ENCODE measurements at regions not wholly inside any gene's neighbourhood (a gene's known extent, or its start where the extent isn't known, plus 50 kb on each side); places are given as distances from the start of the nearest gene placed in this dataset.

- Histone ChIP-seq H3K4me1 (ENCODE audit: control insufficient read depth in 4 of 4, insufficient read depth in 4 of 4, low read length in 3 of 4) (no peaks in the 10 kb centered on the region), H3K4me3 (ENCODE audit: low read depth in 1 of 3, low read length in 3 of 3) (no peak overlapping the region), H3K36me3 (ENCODE audit: control insufficient read depth in 4 of 4, insufficient read depth in 3 of 4, low read depth in 1 of 4, low read length in 3 of 4) (no peaks in the 10 kb centered on the region), H3K27me3 (ENCODE audit: control insufficient read depth in 4 of 4, insufficient read depth in 4 of 4, low read length in 3 of 4) (peaks cover 0 to 2% (median 0%) of the 10 kb centered on the region in 4 donors), H3K9me3 (ENCODE audit: control insufficient read depth in 4 of 4, low read length in 3 of 4) (peaks cover 0 to 2% (median 0%) of the 10 kb centered on the region in 4 donors), H3K9ac (ENCODE audit: low read depth in 1 of 2, low read length in 2 of 2) (no peak overlapping the region), H3K27ac (ENCODE audit: low read depth in 1 of 2, low read length in 2 of 2) (no peak overlapping the region)
- no peak for DNase-seq (ENCODE audit: low spot score)
- WGBS = 91% methylated on average over 1 of the region's 1 CpG
- TF ChIP-seq SP1 (IDR thresholded peaks at IDR 0.05) = no peak
These were observed 126.4 kb downstream of the KCNJ2 start for GRCh38 chr17:70295731-70296130.

- no peak for DNase-seq (ENCODE audit: low spot score)
- Histone ChIP-seq H3K27ac (ENCODE audit: low read depth in 1 of 2, low read length in 2 of 2) (no peak overlapping the region), H3K9me3 (ENCODE audit: control insufficient read depth in 4 of 4, low read length in 3 of 4) (peaks cover 0 to 2% (median 0%) of the 10 kb centered on the region in 4 donors), H3K4me1 (ENCODE audit: control insufficient read depth in 4 of 4, insufficient read depth in 4 of 4, low read length in 3 of 4) (no peaks in the 10 kb centered on the region), H3K9ac (ENCODE audit: low read depth in 1 of 2, low read length in 2 of 2) (no peak overlapping the region), H3K4me3 (ENCODE audit: low read depth in 1 of 3, low read length in 3 of 3) (no peak overlapping the region), H3K36me3 (ENCODE audit: control insufficient read depth in 4 of 4, insufficient read depth in 3 of 4, low read depth in 1 of 4, low read length in 3 of 4) (no peaks in the 10 kb centered on the region), H3K27me3 (ENCODE audit: control insufficient read depth in 4 of 4, insufficient read depth in 4 of 4, low read length in 3 of 4) (peaks cover 0 to 2% (median 0%) of the 10 kb centered on the region in 4 donors)
- 73% methylated on average over 2 of the region's 2 CpGs for WGBS
- TF ChIP-seq SP1 (IDR thresholded peaks at IDR 0.05) (no peak), ZBTB33 (IDR thresholded peaks at IDR 0.05) (no peak), FOXA1 (IDR thresholded peaks at IDR 0.05) (no peak), YY1 (IDR thresholded peaks at IDR 0.05) (no peak), TAF1 (conservative IDR thresholded peaks at IDR 0.05) (no peak)
These were observed 127.1 kb downstream of the KCNJ2 start for GRCh38 chr17:70296456-70296855.

GRCh38 chr17:70297397-70297796 is 128.1 kb downstream of the KCNJ2 start:
- H3K4me3 ChIP-seq (ENCODE audit: low read depth in 1 of 3, low read length in 3 of 3) = no peak overlapping the region
- H3K36me3 ChIP-seq (ENCODE audit: control insufficient read depth in 4 of 4, insufficient read depth in 3 of 4, low read depth in 1 of 4, low read length in 3 of 4) = no peaks in the 10 kb centered on the region
- no peaks in the 10 kb centered on the region for H3K4me1 ChIP-seq (ENCODE audit: control insufficient read depth in 4 of 4, insufficient read depth in 4 of 4, low read length in 3 of 4)
- no peak for DNase-seq (ENCODE audit: low spot score)
- peaks cover 0 to 2% (median 0%) of the 10 kb centered on the region in 4 donors for H3K27me3 ChIP-seq (ENCODE audit: control insufficient read depth in 4 of 4, insufficient read depth in 4 of 4, low read length in 3 of 4)
- H3K9me3 ChIP-seq (ENCODE audit: control insufficient read depth in 4 of 4, low read length in 3 of 4) = peaks cover 0 to 2% (median 0%) of the 10 kb centered on the region in 4 donors
- H3K27ac ChIP-seq (ENCODE audit: low read depth in 1 of 2, low read length in 2 of 2) = no peak overlapping the region
- H3K9ac ChIP-seq (ENCODE audit: low read depth in 1 of 2, low read length in 2 of 2) = no peak overlapping the region
- TF ChIP-seq SP1 (IDR thresholded peaks at IDR 0.05) = no peak
- TF ChIP-seq HNF4A (conservative IDR thresholded peaks at IDR 0.05) = no peak
- no peak for TF ChIP-seq MAX (IDR thresholded peaks at IDR 0.05)
- WGBS = 71% methylated on average over 2 of the region's 2 CpGs

GRCh38 chr17:70298929-70299531 is 129.7 kb downstream of the KCNJ2 start:
- Histone ChIP-seq H3K4me3 (ENCODE audit: low read depth in 1 of 3, low read length in 3 of 3) (no peak overlapping the region), H3K27me3 (ENCODE audit: control insufficient read depth in 4 of 4, insufficient read depth in 4 of 4, low read length in 3 of 4) (peaks cover 0 to 4% (median 0%) of the 10 kb centered on the region in 4 donors), H3K9ac (ENCODE audit: low read depth in 1 of 2, low read length in 2 of 2) (no peak overlapping the region), H3K27ac (ENCODE audit: low read depth in 1 of 2, low read length in 2 of 2) (no peak overlapping the region), H3K4me1 (ENCODE audit: control insufficient read depth in 4 of 4, insufficient read depth in 4 of 4, low read length in 3 of 4) (no peaks in the 10 kb centered on the region), H3K36me3 (ENCODE audit: control insufficient read depth in 4 of 4, insufficient read depth in 3 of 4, low read depth in 1 of 4, low read length in 3 of 4) (no peaks in the 10 kb centered on the region), H3K9me3 (ENCODE audit: control insufficient read depth in 4 of 4, low read length in 3 of 4) (peaks cover 0 to 2% (median 0%) of the 10 kb centered on the region in 4 donors)
- DNase-seq (ENCODE audit: low spot score) = no peak
- 68% methylated on average over 8 of the region's 8 CpGs for WGBS
- TF ChIP-seq YY1 (IDR thresholded peaks at IDR 0.05) (no peak), ATF3 (IDR thresholded peaks at IDR 0.05) (no peak), ZBTB33 (IDR thresholded peaks at IDR 0.05) (no peak), RAD21 (IDR thresholded peaks at IDR 0.05) (no peak), HNF4G (IDR thresholded peaks at IDR 0.05) (no peak), EGR1 (IDR thresholded peaks at IDR 0.05; ENCODE audit: low read depth in 2 of 2) (no peak), NR2F2 (IDR thresholded peaks at IDR 0.05) (no peak), TAF1 (conservative IDR thresholded peaks at IDR 0.05) (no peak), MAX (IDR thresholded peaks at IDR 0.05) (no peak), FOXA1 (IDR thresholded peaks at IDR 0.05) (no peak), JUND (IDR thresholded peaks at IDR 0.05) (no peak), HNF4A (conservative IDR thresholded peaks at IDR 0.05) (no peak), CTCF (IDR thresholded peaks at IDR 0.05; ENCODE audit: low read depth, low read length, missing input control) (no peak)

All from liver (tissue), 8 donors.